Activated CD4-positive, CD25-positive, alpha-beta regulatory T cell treated with anti-CD3 and anti-CD28 coated beads, Interleukin-2, amount 50 U/mL, for 24 hours (primary cell): ENCODE measurements at regions not wholly inside any gene's neighbourhood (a gene's known extent, or its start where the extent isn't known, plus 50 kb on each side); places are given as distances from the start of the nearest gene placed in this dataset.
"Not testable (repeated sequence)": the region's sequence is repeated elsewhere in the genome, so short reads cannot be mapped to it uniquely, and the experiment has no call there.

Source experiments
- ATAC-seq, 2 donors: fragments of 150-1000 bp; cut with Tn5 transposase; one replicate each; pipeline ENCODE4 v1.10.0; 2021; ENCODE audit warnings: mild to moderate bottlenecking in 1 of 2, moderate library complexity in 1 of 2

- ATAC-seq, result no peak
Measured at GRCh38 chr10:61262486-61263261, 190.5 kb downstream of the TMEM26 start.

- no peak for ATAC-seq
Measured at GRCh38 chr10:61257956-61258496, 195.2 kb downstream of the TMEM26 start.

- no peak for ATAC-seq
Measured at GRCh38 chr10:61257136-61257535, 196.0 kb downstream of the TMEM26 start.

- not testable (repeated sequence) for ATAC-seq
Measured at GRCh38 chr10:61252326-61252725, 200.9 kb downstream of the TMEM26 start.

- no peak for ATAC-seq
Measured at GRCh38 chr10:61251089-61251488, 202.1 kb downstream of the TMEM26 start.

GRCh38 chr10:61250131-61250530, 203.1 kb downstream of the TMEM26 start:
- no peak for ATAC-seq

GRCh38 chr10:61248013-61248412, 205.2 kb downstream of the TMEM26 start:
- no peak for ATAC-seq

- ATAC-seq, result no peak
Measured at GRCh38 chr10:61244261-61244775, 208.9 kb downstream of the TMEM26 start.

GRCh38 chr10:61232780-61233179, 220.4 kb downstream of the TMEM26 start:
- ATAC-seq, result no peak

- ATAC-seq, result no peak
Measured at GRCh38 chr10:61225939-61226338, 227.2 kb downstream of the TMEM26 start.

GRCh38 chr10:61223576-61223975, 229.6 kb downstream of the TMEM26 start:
- no peak for ATAC-seq

- no peak for ATAC-seq
Measured at GRCh38 chr10:61219696-61220095, 233.5 kb downstream of the TMEM26 start.

- no peak for ATAC-seq
Measured at GRCh38 chr10:61217851-61218565, 235.2 kb downstream of the TMEM26 start.

- no peak for ATAC-seq
Measured at GRCh38 chr10:61215246-61215645, 237.9 kb downstream of the TMEM26 start.

- no peak for ATAC-seq
Measured at GRCh38 chr10:61211468-61211867, 241.7 kb downstream of the TMEM26 start.

- ATAC-seq, result no peak
Measured at GRCh38 chr10:61197057-61197456, 253.1 kb upstream of the RHOBTB1 start.

- no peak for ATAC-seq
Measured at GRCh38 chr10:61195211-61195610, 251.2 kb upstream of the RHOBTB1 start.

GRCh38 chr10:61192589-61192988, 248.6 kb upstream of the RHOBTB1 start:
- ATAC-seq, result not testable (repeated sequence)

- ATAC-seq, result no peak
Measured at GRCh38 chr10:61192042-61192441, 248.1 kb upstream of the RHOBTB1 start.

GRCh38 chr10:61189912-61190311, 245.9 kb upstream of the RHOBTB1 start:
- ATAC-seq, result no peak

GRCh38 chr10:61188691-61189090, 244.7 kb upstream of the RHOBTB1 start:
- no peak for ATAC-seq

GRCh38 chr10:61188101-61188500, 244.1 kb upstream of the RHOBTB1 start:
- ATAC-seq, result no peak

GRCh38 chr10:61187601-61188000, 243.6 kb upstream of the RHOBTB1 start:
- no peak for ATAC-seq

GRCh38 chr10:61186408-61186807, 242.4 kb upstream of the RHOBTB1 start:
- no peak for ATAC-seq
